RWPE1 (cell line): ENCODE measurements at regions not wholly inside any gene's neighbourhood (a gene's known extent, or its start where the extent isn't known, plus 50 kb on each side); places are given as distances from the start of the nearest gene placed in this dataset.

Experiments used
- CTCF ChIA-PET: fragments of 350-600 bp; sonication (Branson Sonifier 250); formaldehyde crosslinking; extraction: SDS; loops from one replicate; lab custom pipeline; 2021; lab: Yijun Ruan, JAX
- POLR2A ChIA-PET: fragments of 400-600 bp; formaldehyde crosslinking; extraction: SDS; loops from one replicate; lab custom pipeline; 2020; ENCODE audit warnings: antibody characterized with exemption; ENCODE audit not compliant: low non-redundant PET; lab: Yijun Ruan, JAX
- DNase-seq: peaks from one replicate; pipeline ENCODE4 v3.0.0; 2012; ENCODE audit warnings: low spot score
- H3K27ac ChIP-seq: fragments of 450-650 bp; 2 replicates; pipeline ENCODE4 v1.5.1; 2017
- CTCF ChIP-seq: fragments of 450-650 bp; conservative IDR thresholded peaks from 2 replicates; pipeline ENCODE4 v1.5.1; 2017; ENCODE audit warnings: low read depth, mild to moderate bottlenecking

- no peak for DNase-seq
- no peak for TF ChIP-seq CTCF
- ChIA-PET POLR2A (no interaction called here), CTCF (no interaction called here)
- no peak overlapping the region for H3K27ac ChIP-seq
These were observed 208.9 kb downstream of the SPATA18 start for GRCh38 chr4:52259978-52260377.

GRCh38 chr4:52260514-52261210 lies 209.6 kb downstream of the SPATA18 start:
- no peak for DNase-seq
- CTCF ChIA-PET, result no interaction called here
- POLR2A ChIA-PET, result no interaction called here
- no peak for TF ChIP-seq CTCF
- H3K27ac ChIP-seq, result no peak overlapping the region

DNA sequence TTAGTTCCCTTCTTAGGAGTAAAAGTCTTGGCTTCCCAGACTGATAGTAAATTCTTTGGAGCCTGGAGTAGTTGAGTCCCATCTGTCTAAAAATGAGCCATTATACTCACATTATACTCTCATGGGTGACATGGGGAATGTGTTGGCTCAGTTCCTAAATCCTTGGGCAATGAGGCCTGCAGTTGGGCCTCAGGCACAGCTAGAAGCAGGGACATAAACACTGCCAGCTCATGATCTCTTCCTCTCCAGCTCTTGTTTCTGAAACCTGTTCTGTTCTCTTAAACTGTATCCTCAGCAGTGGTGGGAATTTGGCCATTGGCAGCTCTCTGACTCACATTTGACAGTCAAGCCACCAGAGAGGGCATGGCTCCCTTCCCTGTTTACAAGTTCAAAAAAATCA lies 212.5 kb downstream of the SPATA18 start:
- H3K27ac ChIP-seq, result no peak overlapping the region
- CTCF ChIA-PET, result no interaction called here
- DNase-seq, result no peak

DNA sequence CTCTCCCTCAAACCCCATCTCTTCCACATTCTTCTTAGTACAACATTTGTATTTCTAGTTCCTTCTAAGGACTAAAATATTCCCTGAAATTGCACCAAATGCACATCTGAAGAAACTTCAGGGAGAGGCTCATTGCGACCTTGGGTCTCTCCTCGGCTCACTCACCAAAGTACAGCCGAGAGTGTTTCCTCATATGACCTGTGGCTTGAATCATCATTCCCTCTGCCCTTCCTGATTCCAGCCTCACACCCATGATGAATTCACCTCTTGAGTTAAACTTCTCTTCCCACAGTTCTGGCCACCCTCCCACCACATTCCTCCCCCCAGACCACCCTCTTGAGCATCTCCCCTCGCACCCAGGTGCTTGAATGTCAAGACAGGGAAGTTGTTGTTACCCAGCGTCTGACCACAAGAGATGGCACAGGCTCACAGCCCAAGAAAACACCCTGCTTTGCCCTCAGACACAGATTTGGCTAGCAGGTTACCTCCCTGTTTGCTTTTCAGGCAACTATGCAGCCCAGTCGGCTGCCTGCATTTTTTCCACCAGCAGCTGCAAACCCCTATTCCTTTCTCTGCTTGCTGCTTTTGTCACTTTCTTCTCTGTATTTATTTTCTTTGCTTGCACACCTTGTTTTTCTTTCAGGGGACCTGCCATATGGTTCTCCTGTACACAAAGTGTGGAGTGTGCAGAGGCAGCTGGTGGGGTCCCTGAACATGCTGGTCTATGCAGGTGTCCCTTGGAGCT lies 214.8 kb downstream of the SPATA18 start:
- ChIA-PET POLR2A (no interaction called here), CTCF (interaction anchor here (0.6 kb wide), 1 partner anchor 43 kb away, joined by 4 read pairs; no protein-coding TSS in a partner anchor)
- no peak for TF ChIP-seq CTCF
- DNase-seq, result no peak
- no peak overlapping the region for H3K27ac ChIP-seq

More for the DNA sequence above, 212.5 kb downstream of the SPATA18 start:
- no peak for TF ChIP-seq CTCF
- POLR2A ChIA-PET, result no interaction called here

DNA sequence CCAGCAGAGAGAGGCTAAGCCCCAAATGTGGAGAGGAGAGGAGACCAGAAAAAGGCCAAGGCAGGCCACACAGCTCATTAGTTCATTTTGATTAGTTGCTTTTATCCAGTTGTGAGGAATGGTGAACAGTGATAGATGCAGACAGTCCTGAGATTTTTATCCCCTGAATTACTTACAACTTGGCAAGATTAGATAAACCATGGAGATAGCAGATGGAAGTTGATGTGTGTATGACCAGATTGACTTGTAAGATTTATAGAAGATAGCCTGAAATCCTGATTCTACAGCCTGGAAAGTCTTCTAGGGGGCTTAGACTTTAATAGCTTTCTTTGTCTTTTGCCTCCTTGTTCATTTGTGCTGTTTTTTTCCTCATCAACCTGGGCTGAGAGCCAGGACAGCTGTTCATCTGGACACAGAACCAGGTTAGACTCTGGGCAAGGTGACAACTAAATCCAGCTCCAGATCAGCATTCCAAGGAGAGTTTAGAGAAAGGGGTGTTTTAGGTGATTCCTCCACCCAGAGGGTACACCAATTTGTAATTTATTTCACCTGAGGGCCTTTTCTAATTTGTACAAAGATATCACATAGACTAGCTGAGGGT lies 215.5 kb downstream of the SPATA18 start:
- H3K27ac ChIP-seq, result no peak overlapping the region
- DNase-seq, result no peak
- CTCF ChIA-PET, result interaction anchor here (0.6 kb wide), 1 partner anchor 42 kb away, joined by 4 read pairs; no protein-coding TSS in a partner anchor
- TF ChIP-seq CTCF, result no peak
- POLR2A ChIA-PET, result no interaction called here

DNA sequence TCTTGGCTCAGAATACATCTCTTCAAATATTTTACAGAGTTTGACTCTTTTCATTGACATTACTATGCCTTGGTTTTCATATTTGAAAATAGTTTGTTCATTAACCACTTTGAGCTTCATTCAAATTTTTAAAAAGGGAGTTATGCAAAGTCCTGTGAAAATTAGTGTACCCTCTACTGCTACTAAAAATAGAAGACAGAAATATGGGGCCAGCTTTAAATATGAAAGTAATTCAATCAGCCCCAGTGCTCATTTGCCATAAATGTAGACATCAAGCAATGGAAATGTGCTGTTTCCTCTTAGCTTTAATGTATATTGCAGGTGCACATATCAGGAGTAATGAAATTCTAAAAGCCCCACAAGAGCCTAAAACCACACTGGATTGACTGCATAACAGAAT lies 218.7 kb downstream of the SPATA18 start:
- DNase-seq, result no peak
- CTCF ChIA-PET, result no interaction called here
- no peak for TF ChIP-seq CTCF
- POLR2A ChIA-PET, result no interaction called here
- no peak overlapping the region for H3K27ac ChIP-seq
